ENCODE measurements at regions not wholly inside any gene's neighbourhood (a gene's known extent, or its start where the extent isn't known, plus 50 kb on each side); places are given as distances from the start of the nearest gene placed in this dataset.

DNA sequence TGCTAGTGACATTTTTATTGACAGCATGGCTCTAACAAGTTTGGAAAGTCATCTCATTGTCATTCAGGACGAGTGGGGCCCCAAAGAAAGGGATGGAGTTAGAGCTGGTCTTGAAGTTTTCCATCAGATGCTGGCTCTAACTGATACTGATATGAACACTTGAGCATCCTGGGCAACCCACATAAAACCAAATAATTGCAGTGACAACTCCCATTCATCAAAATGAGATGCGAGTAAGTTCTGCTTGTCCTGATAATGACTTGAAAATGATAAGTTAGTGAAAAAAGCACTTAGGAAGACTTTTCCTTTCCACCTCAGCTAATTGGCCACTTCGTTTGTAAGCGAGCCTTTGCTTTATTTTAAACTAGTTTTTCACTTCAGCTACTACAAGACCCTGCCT, 147.6 kb downstream of the SP3 start:
- Mint-ChIP-seq H3K27ac (ENCODE audit: unreplicated experiment) (no peak overlapping the region), H3K27me3 (ENCODE audit: unreplicated experiment) (peaks cover 1% of the 10 kb centered on the region), H3K9me3 (ENCODE audit: unreplicated experiment) (no peaks in the 10 kb centered on the region), H3K4me1 (ENCODE audit: unreplicated experiment) (no peaks in the 10 kb centered on the region), H3K4me3 (ENCODE audit: unreplicated experiment) (no peak overlapping the region), H3K36me3 (ENCODE audit: low read depth, unreplicated experiment) (no peaks in the 10 kb centered on the region)
- no peak for DNase-seq (ENCODE audit: low spot score)
- TF ChIP-seq, protein P1, sequence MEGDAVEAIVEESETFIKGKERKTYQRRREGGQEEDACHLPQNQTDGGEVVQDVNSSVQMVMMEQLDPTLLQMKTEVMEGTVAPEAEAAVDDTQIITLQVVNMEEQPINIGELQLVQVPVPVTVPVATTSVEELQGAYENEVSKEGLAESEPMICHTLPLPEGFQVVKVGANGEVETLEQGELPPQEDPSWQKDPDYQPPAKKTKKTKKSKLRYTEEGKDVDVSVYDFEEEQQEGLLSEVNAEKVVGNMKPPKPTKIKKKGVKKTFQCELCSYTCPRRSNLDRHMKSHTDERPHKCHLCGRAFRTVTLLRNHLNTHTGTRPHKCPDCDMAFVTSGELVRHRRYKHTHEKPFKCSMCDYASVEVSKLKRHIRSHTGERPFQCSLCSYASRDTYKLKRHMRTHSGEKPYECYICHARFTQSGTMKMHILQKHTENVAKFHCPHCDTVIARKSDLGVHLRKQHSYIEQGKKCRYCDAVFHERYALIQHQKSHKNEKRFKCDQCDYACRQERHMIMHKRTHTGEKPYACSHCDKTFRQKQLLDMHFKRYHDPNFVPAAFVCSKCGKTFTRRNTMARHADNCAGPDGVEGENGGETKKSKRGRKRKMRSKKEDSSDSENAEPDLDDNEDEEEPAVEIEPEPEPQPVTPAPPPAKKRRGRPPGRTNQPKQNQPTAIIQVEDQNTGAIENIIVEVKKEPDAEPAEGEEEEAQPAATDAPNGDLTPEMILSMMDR (IDR thresholded peaks at IDR 0.05; ENCODE audit: unreplicated experiment) = no peak

DNA sequence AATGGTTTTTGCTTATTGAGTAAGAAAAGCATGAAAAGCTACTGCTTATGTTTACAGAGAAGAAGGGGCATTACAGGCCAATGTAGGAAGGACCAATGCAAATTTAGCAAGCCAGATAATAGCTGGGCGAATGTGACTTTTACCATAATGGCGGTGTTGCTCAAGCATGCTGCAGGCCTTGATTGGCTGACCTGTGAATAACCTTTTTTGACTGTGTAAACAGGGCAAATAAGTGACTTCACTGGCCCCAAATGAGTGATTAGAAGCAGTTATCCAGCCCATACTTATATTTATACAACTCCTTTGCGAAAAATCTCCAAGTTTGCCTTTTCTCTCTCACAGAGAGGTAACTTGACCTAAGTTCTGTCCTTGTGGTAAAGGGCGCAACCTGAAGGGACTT, 146.9 kb downstream of the SP3 start:
- Mint-ChIP-seq H3K27ac (ENCODE audit: unreplicated experiment) (no peak overlapping the region), H3K4me1 (ENCODE audit: unreplicated experiment) (no peaks in the 10 kb centered on the region), H3K4me3 (ENCODE audit: unreplicated experiment) (no peak overlapping the region), H3K36me3 (ENCODE audit: low read depth, unreplicated experiment) (no peaks in the 10 kb centered on the region), H3K9me3 (ENCODE audit: unreplicated experiment) (no peaks in the 10 kb centered on the region), H3K27me3 (ENCODE audit: unreplicated experiment) (peaks cover 1% of the 10 kb centered on the region)
- DNase-seq (ENCODE audit: low spot score) = no peak
- TF ChIP-seq, protein P1 (IDR thresholded peaks at IDR 0.05; ENCODE audit: unreplicated experiment) = no peak

DNA sequence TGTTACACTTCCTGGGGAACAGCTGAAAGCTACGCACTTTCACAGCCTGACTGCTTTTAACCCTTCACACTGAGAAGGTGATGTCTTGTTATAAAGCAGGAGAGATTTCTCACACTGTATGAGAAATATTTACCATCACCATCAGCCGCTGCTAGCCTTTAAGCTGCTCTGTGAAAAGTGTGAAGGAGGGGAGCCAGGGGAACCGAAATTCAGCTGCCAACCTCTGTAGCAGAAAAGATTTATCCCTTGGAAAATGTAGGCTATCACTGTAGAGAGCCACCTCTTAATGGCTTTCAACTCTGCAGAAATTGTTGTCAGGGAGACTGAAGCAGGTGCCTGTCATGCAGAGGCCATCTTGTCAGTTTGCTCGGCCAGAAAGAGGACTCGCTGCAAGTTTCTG, 145.3 kb downstream of the SP3 start:
- TF ChIP-seq, protein P1 (IDR thresholded peaks at IDR 0.05; ENCODE audit: unreplicated experiment) = no peak
- H3K9me3 Mint-ChIP-seq (ENCODE audit: unreplicated experiment) = no peaks in the 10 kb centered on the region
- H3K4me3 Mint-ChIP-seq (ENCODE audit: unreplicated experiment) = no peak overlapping the region
- H3K4me1 Mint-ChIP-seq (ENCODE audit: unreplicated experiment) = no peaks in the 10 kb centered on the region
- peaks cover 1% of the 10 kb centered on the region for H3K27me3 Mint-ChIP-seq (ENCODE audit: unreplicated experiment)
- no peak overlapping the region for H3K27ac Mint-ChIP-seq (ENCODE audit: unreplicated experiment)
- H3K36me3 Mint-ChIP-seq (ENCODE audit: low read depth, unreplicated experiment) = no peaks in the 10 kb centered on the region
- no peak for DNase-seq (ENCODE audit: low spot score)

DNA sequence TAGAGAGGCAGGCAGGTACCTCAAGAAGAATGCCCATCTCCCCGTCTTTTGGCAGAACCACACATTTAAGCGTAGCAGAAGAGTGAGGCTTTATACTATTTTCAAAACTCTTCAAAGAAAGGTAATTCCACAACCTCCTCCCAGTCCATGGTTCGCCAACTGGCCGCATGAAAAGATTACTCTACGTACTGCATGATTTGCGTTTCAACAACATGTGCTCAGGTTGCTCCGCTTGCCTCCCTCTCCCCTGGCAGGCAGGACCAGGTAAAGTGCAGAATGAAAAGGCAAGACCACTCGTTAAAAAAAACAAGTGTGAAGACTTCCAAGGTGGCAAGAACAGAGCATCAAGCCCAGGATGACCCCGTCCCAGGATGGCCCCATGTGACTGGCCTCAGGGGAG, 143.7 kb downstream of the SP3 start:
- Mint-ChIP-seq H3K9me3 (ENCODE audit: unreplicated experiment) (no peaks in the 10 kb centered on the region), H3K27ac (ENCODE audit: unreplicated experiment) (no peak overlapping the region), H3K4me1 (ENCODE audit: unreplicated experiment) (peaks cover 5% of the 10 kb centered on the region), H3K4me3 (ENCODE audit: unreplicated experiment) (no peak overlapping the region), H3K36me3 (ENCODE audit: low read depth, unreplicated experiment) (no peaks in the 10 kb centered on the region), H3K27me3 (ENCODE audit: unreplicated experiment) (peaks cover 1% of the 10 kb centered on the region)
- TF ChIP-seq, protein P1 (IDR thresholded peaks at IDR 0.05; ENCODE audit: unreplicated experiment) = no peak
- DNase-seq (ENCODE audit: low spot score) = no peak

DNA sequence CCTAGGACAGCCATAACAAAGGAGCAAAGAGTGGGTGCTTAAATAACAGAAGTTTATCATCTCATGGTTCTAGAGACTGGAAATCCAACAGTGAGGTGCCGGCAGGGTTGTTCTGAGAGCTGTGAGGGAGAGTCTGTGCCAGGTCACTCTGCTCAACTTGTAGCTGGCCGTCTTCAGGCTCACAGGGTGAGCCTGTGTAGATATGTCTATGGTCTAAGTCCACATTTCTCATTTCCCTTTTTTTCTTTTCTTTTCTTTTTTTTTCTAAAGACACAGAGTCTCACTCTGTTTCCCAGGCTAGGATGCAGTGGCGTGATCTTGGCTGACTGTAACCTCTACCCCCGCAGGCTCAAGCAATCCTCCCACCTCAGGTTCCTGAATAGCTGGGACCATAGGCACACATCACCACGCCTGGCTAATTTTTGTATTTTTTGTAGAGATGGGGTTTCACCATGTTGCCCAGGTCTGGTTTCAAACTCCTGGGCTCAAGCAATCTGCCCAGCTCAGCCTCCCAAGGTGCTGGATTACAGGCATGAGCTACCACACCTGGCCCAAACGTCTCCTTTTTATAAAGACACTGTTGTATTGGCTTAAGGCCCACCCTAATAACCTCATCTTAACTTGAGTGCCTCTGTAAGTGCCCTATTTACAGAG, 142.2 kb downstream of the SP3 start:
- Mint-ChIP-seq H3K4me3 (ENCODE audit: unreplicated experiment) (no peak overlapping the region), H3K36me3 (ENCODE audit: low read depth, unreplicated experiment) (no peaks in the 10 kb centered on the region), H3K4me1 (ENCODE audit: unreplicated experiment) (peaks cover 6% of the 10 kb centered on the region), H3K9me3 (ENCODE audit: unreplicated experiment) (no peaks in the 10 kb centered on the region), H3K27me3 (ENCODE audit: unreplicated experiment) (peaks cover 1% of the 10 kb centered on the region), H3K27ac (ENCODE audit: unreplicated experiment) (no peak overlapping the region)
- no peak for DNase-seq (ENCODE audit: low spot score)
- TF ChIP-seq, protein P1 (IDR thresholded peaks at IDR 0.05; ENCODE audit: unreplicated experiment) = no peak

All from endothelial cell (in vitro differentiated cells).